DND-41 (cell line): ENCODE measurements at regions not wholly inside any gene's neighbourhood (a gene's known extent, or its start where the extent isn't known, plus 50 kb on each side); places are given as distances from the start of the nearest gene placed in this dataset.

Source experiments
- ATAC-seq: fragments of 200-7000 bp; cut with Tn5 transposase; 3 replicates; pipeline ENCODE4 v1.9.1; 2021; ENCODE audit warnings: low read depth; ENCODE audit not compliant: insufficient read depth
- DNase-seq: peaks from one replicate; pipeline ENCODE4 v3.0.0-alpha.2; 2020
- H2AFZ ChIP-seq: 2 replicates; pipeline ENCODE4 v1.6.0; 2012; ENCODE audit warnings: low read depth, low read length
- H3K27ac ChIP-seq: 2 replicates; pipeline ENCODE4 v1.5.1; 2012; ENCODE audit warnings: low read length, inconsistent platforms
- H3K27me3 ChIP-seq: fragments of 200-600 bp; sonication (generic); 2 replicates; pipeline ENCODE4 v1.6.0; 2012; ENCODE audit warnings: low read length, mild to moderate bottlenecking, inconsistent platforms; ENCODE audit not compliant: insufficient read depth, poor library complexity
- H3K36me3 ChIP-seq: 2 replicates; pipeline ENCODE4 v1.5.1; 2012; ENCODE audit warnings: low read length, inconsistent platforms; ENCODE audit not compliant: insufficient read depth
- H3K4me1 ChIP-seq: 2 replicates; pipeline ENCODE4 v1.5.1; 2012; ENCODE audit warnings: mild to moderate bottlenecking, low read length; ENCODE audit not compliant: insufficient read depth
- H3K4me2 ChIP-seq: 2 replicates; pipeline ENCODE4 v1.6.0; 2012; ENCODE audit warnings: mild to moderate bottlenecking, moderate library complexity, low read length, inconsistent platforms; ENCODE audit not compliant: insufficient read depth
- H3K4me3 ChIP-seq, 2 experiments: fragments of 200-600 bp in 1 of 2; shearing (Covaris generic) in 1 of 2; 2 replicates each; pipeline ENCODE4 v1.5.1; 2012 to 2016; ENCODE audit warnings: inconsistent platforms in 2 of 2, low read length in 2 of 2, mild to moderate bottlenecking in 2 of 2, low read depth in 1 of 2, moderate library complexity in 1 of 2
- H3K79me2 ChIP-seq: 2 replicates; pipeline ENCODE4 v1.6.0; 2012; ENCODE audit warnings: low read length, inconsistent platforms; ENCODE audit not compliant: insufficient read depth
- H3K9ac ChIP-seq: 2 replicates; pipeline ENCODE4 v1.6.0; 2012; ENCODE audit warnings: low read depth, mild to moderate bottlenecking, inconsistent platforms, low read length, moderate library complexity
- H3K9me3 ChIP-seq: 2 replicates; pipeline ENCODE4 v1.5.1; 2012; ENCODE audit warnings: low read length, moderate library complexity, mild to moderate bottlenecking, inconsistent platforms; ENCODE audit not compliant: insufficient read depth, severe bottlenecking
- H4K20me1 ChIP-seq: 2 replicates; pipeline ENCODE4 v1.6.0; 2012; ENCODE audit warnings: low read length; ENCODE audit not compliant: insufficient read depth
- CTCF ChIP-seq: IDR thresholded peaks from 2 replicates; pipeline ENCODE4 v1.5.1; 2012; ENCODE audit warnings: borderline replicate concordance, low read length, moderate library complexity, mild to moderate bottlenecking; ENCODE audit not compliant: poor library complexity, severe bottlenecking; ENCODE audit errors: extremely low read depth
- EZH2 ChIP-seq: IDR thresholded peaks from 3 replicates; pipeline ENCODE4 v1.6.1; 2012; ENCODE audit warnings: borderline replicate concordance, low read depth, mild to moderate bottlenecking, moderate library complexity, low read length, inconsistent platforms; ENCODE audit not compliant: severe bottlenecking

GRCh38 chr7:26553582-26553981, 261.9 kb downstream of the SNX10 start:
- no peaks in the 10 kb centered on the region for H3K4me1 ChIP-seq
- no peak overlapping the region for H2AFZ ChIP-seq
- no peaks in the 10 kb centered on the region for H3K9me3 ChIP-seq
- no peaks in the 10 kb centered on the region for H3K79me2 ChIP-seq
- TF ChIP-seq EZH2 (no peak), CTCF (no peak)
- no peak overlapping the region for H3K4me2 ChIP-seq
- DNase-seq (no peak), ATAC-seq (no peak)
- peaks cover 12% of the 10 kb centered on the region for H3K27me3 ChIP-seq
- no peaks in the 10 kb centered on the region for H3K36me3 ChIP-seq
- H4K20me1 ChIP-seq = no peaks in the 10 kb centered on the region; the same call in 1 of the 2 replicates
- H3K4me3 ChIP-seq = no peak overlapping the region
- no peak overlapping the region for H3K9ac ChIP-seq
- H3K27ac ChIP-seq = no peak overlapping the region

- H2AFZ ChIP-seq = no peak overlapping the region
- ATAC-seq (no peak), DNase-seq (no peak)
- H3K27me3 ChIP-seq = peaks cover 12% of the 10 kb centered on the region
- H3K4me1 ChIP-seq = no peaks in the 10 kb centered on the region
- no peaks in the 10 kb centered on the region for H3K9me3 ChIP-seq
- TF ChIP-seq EZH2 (no peak), CTCF (no peak)
- H4K20me1 ChIP-seq = no peaks in the 10 kb centered on the region
- no peak overlapping the region for H3K4me2 ChIP-seq
- H3K4me3 ChIP-seq = no peak overlapping the region
- no peak overlapping the region for H3K27ac ChIP-seq
- H3K36me3 ChIP-seq = no peaks in the 10 kb centered on the region
- H3K9ac ChIP-seq = no peak overlapping the region
- H3K79me2 ChIP-seq = no peaks in the 10 kb centered on the region
These were observed 263.3 kb downstream of the SNX10 start for GRCh38 chr7:26554952-26555351.

GRCh38 chr7:26556061-26556881, 264.6 kb downstream of the SNX10 start:
- Histone ChIP-seq H3K4me3 (no peak overlapping the region), H3K4me2 (no peak overlapping the region), H2AFZ (no peak overlapping the region), H3K36me3 (no peaks in the 10 kb centered on the region), H3K9ac (no peak overlapping the region), H3K27ac (no peak overlapping the region), H4K20me1 (no peaks in the 10 kb centered on the region), H3K9me3 (no peaks in the 10 kb centered on the region), H3K27me3 (peaks cover 14% of the 10 kb centered on the region), H3K4me1 (no peaks in the 10 kb centered on the region), H3K79me2 (no peaks in the 10 kb centered on the region)
- DNase-seq (no peak), ATAC-seq (no peak)
- TF ChIP-seq CTCF = no peak
